ENCODE measurements at regions not wholly inside any gene's neighbourhood (a gene's known extent, or its start where the extent isn't known, plus 50 kb on each side); places are given as distances from the start of the nearest gene placed in this dataset.

DNA sequence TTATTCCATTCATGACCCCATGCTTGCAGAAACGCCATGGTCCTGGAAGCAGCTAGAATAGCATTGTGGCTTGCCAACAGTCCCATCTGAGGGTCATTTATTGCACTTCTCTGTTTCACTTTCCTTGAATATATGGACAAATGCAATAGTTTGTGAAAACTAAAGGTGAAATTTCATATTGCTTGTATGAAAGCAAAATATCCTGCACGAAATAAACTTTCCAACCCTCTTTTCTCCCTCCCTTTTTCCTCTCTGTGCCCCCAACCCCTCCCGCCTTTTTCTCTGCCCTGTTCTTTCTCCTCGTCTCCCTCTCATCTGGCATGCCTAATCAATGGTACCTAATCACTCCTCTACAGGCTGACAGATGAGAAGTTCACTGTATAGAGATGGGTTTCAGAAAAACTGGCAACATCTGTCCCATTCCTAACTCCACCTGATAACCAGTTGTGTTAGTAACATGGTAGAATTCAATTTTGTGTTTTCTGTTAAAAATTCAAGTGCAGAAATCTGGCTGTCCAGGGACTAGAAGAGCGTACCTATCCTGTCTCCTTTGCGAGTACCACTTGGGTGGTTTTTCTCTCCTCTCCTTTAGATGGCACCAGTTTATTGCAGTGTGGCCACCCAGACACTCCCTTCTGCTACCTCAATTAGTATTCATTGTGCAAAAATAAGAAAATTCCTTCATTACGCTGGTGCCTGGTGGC, 198.6 kb downstream of the FOXA2 start:
- no peak overlapping the region for H3K4me3 ChIP-seq (ENCODE audit: low read depth, low read length)
- TF ChIP-seq, protein P1, sequence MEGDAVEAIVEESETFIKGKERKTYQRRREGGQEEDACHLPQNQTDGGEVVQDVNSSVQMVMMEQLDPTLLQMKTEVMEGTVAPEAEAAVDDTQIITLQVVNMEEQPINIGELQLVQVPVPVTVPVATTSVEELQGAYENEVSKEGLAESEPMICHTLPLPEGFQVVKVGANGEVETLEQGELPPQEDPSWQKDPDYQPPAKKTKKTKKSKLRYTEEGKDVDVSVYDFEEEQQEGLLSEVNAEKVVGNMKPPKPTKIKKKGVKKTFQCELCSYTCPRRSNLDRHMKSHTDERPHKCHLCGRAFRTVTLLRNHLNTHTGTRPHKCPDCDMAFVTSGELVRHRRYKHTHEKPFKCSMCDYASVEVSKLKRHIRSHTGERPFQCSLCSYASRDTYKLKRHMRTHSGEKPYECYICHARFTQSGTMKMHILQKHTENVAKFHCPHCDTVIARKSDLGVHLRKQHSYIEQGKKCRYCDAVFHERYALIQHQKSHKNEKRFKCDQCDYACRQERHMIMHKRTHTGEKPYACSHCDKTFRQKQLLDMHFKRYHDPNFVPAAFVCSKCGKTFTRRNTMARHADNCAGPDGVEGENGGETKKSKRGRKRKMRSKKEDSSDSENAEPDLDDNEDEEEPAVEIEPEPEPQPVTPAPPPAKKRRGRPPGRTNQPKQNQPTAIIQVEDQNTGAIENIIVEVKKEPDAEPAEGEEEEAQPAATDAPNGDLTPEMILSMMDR (IDR thresholded peaks at IDR 0.05; ENCODE audit: control insufficient read depth, extremely low read depth, insufficient read depth) = peak; percentile 75

GRCh38 chr20:22384978-22385377, 199.4 kb downstream of the FOXA2 start:
- H3K4me3 ChIP-seq (ENCODE audit: low read depth, low read length) = no peak overlapping the region
- DNase-seq (ENCODE audit: low read depth) = no peak
- TF ChIP-seq, protein P1 (IDR thresholded peaks at IDR 0.05; ENCODE audit: control insufficient read depth, extremely low read depth, insufficient read depth) = no peak

More for the DNA sequence above, 198.6 kb downstream of the FOXA2 start:
- DNase-seq (ENCODE audit: low read depth) = no peak

DNA sequence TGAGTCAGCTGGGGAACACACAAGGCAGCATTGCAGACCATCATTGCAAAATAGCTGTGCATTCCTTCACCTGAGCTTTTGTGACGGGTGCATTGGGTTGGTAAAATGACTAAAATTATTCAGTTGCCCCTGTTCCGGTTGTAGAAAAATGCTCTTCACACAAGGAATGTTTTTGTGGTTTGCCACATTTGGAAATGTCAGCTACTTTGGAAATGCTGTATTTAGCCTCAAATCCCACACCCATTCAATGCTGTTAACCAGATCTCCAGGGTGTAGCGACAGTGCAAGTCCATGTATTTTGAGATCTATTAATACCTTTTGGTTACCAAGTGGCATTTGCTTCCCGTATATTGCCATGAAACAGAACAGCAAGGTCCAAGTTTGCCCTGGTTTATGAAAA, 201.2 kb downstream of the FOXA2 start:
- H3K4me3 ChIP-seq (ENCODE audit: low read depth, low read length) = no peak overlapping the region
- DNase-seq (ENCODE audit: low read depth) = no peak
- TF ChIP-seq, protein P1 (IDR thresholded peaks at IDR 0.05; ENCODE audit: control insufficient read depth, extremely low read depth, insufficient read depth) = no peak

- no peak for DNase-seq (ENCODE audit: low read depth)
- H3K4me3 ChIP-seq (ENCODE audit: low read depth, low read length) = no peak overlapping the region
- TF ChIP-seq, protein P1 (IDR thresholded peaks at IDR 0.05; ENCODE audit: control insufficient read depth, extremely low read depth, insufficient read depth) = no peak
These were observed 201.6 kb downstream of the FOXA2 start for GRCh38 chr20:22382742-22383141.

DNA sequence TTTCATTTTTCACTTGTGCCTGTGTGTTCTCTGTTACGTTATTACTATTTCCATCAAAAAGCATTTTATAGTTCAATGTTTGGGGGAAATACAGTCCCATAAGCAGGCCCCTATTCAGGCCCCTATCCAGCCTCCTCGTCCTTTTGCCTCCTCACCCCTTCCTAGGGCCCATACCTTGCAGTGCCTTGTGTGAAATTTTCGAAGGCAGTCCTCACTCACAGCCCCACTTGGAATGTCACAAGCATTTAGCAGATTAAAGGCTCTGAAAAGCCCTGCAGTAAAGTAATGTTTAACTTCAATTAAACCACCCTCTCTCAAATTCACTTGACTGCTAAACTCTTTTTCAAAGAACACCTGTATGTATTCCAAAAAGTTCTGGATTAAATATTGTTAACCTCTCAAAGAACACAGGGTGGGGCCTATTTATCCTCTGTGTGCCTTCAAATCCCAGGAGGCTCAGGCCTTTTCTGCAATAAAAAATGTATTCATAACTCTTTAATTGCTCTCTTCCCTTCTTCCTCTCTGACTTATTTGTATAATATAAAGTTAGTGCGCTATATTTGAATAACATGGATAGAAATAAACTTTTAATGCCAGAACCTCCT, 202.5 kb downstream of the FOXA2 start:
- TF ChIP-seq, protein P1 (IDR thresholded peaks at IDR 0.05; ENCODE audit: control insufficient read depth, extremely low read depth, insufficient read depth) = no peak
- no peak for DNase-seq (ENCODE audit: low read depth)
- no peak overlapping the region for H3K4me3 ChIP-seq (ENCODE audit: low read depth, low read length)

DNA sequence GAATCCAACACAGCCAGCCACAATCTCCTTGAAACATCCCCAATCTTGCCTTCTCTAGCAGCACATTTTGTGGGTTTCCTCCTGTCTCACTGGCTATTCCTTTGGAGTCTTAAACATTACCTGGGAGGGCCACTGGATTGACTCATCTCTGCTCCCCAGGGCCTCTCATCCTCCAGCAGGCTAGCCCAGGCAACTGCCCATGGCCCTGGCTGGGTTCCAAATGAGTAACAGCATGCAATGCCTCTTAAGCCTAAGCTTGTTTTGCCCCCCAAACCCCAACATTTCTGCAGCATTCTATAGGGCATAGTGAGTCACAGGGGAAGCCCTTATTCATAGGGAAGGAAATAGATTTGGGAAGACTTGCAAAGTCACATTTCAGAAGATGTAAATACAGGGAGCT, 204.9 kb downstream of the FOXA2 start:
- TF ChIP-seq, protein P1 (IDR thresholded peaks at IDR 0.05; ENCODE audit: control insufficient read depth, extremely low read depth, insufficient read depth) = no peak
- no peak overlapping the region for H3K4me3 ChIP-seq (ENCODE audit: low read depth, low read length)
- no peak for DNase-seq (ENCODE audit: low read depth)
